H1 (cell line): ENCODE measurements at regions not wholly inside any gene's neighbourhood (a gene's known extent, or its start where the extent isn't known, plus 50 kb on each side); places are given as distances from the start of the nearest gene placed in this dataset.

Experiments used
- CBX5 ChIP-seq: fragments of 300-800, 300-1000 bp; sonication (generic); IDR thresholded peaks from 2 replicates; pipeline ENCODE4 v1.7.1; 2016; ENCODE audit warnings: antibody characterized with exemption, low read length, low read depth
- EGR1 ChIP-seq: IDR thresholded peaks from 2 replicates; pipeline ENCODE4 v1.6.1; 2011; ENCODE audit warnings: low read depth, low read length, borderline replicate concordance
- GTF2F1 ChIP-seq: IDR thresholded peaks from 2 replicates; pipeline ENCODE4 v1.6.1; 2012; ENCODE audit warnings: low read depth, low read length, improper control_type of control experiment, borderline replicate concordance
- JUND ChIP-seq: IDR thresholded peaks from 2 replicates; pipeline ENCODE4 v1.6.1; 2011; ENCODE audit warnings: mild to moderate bottlenecking, improper control_type of control experiment, low read length
- NRF1 ChIP-seq: IDR thresholded peaks from 2 replicates; pipeline ENCODE4 v1.6.1; 2011; ENCODE audit warnings: mild to moderate bottlenecking, low read depth, low read length, improper control_type of control experiment
- POLR2A ChIP-seq, 2 experiments: IDR thresholded peaks; 1 replicate in 1 of 2; 2 replicates in 1 of 2; pipeline ENCODE4 v1.6.1; 2011; ENCODE audit warnings: low read depth in 2 of 2, low read length in 2 of 2, mild to moderate bottlenecking in 2 of 2; ENCODE audit errors: control extremely low read depth in 1 of 2
- TF ChIP-seq, protein P1 (sequence below), 3 experiments: IDR thresholded peaks; 1 replicate in 2 of 3; 2 replicates in 1 of 3; pipeline versions ENCODE4 v1.5.1 to v1.6.1; 2011; ENCODE audit warnings: low read length in 3 of 3, mild to moderate bottlenecking in 3 of 3, inconsistent platforms in 2 of 3, low read depth in 1 of 3, moderate library complexity in 1 of 3; ENCODE audit not compliant: insufficient read depth in 1 of 3; ENCODE audit errors: control extremely low read depth in 1 of 3
- TF ChIP-seq, protein P2 (sequence below): IDR thresholded peaks from 2 replicates; pipeline ENCODE4 v1.6.1; 2011; ENCODE audit warnings: low read length, improper control_type of control experiment

DNA sequence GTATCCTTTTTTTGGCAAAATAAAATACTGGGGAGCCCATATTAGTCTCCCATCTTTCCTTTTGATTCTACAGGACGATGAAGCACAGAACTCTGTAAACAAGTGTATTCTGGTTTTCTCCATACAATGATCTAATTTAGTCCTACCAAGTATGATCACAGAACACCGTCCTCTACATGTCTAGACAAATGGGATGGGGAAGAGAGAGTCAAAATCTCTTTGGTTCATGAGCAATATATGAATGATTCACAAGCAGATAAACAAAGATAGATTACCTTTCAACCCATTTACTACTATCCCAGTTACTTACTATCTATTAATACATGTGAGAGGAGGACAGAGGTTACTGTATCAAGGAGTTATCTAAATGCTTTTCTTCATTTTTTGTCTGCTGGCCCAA is 352.4 kb upstream of the ACVR2A start:
- TF ChIP-seq POLR2A (IDR thresholded peaks at IDR 0.05; ENCODE audit: control extremely low read depth in 1 of 2, low read depth in 2 of 2, low read length in 2 of 2) (no peak), NRF1 (no peak), JUND (no peak), GTF2F1 (no peak), EGR1 (no peak), CBX5 (no peak)
- TF ChIP-seq, protein P1, sequence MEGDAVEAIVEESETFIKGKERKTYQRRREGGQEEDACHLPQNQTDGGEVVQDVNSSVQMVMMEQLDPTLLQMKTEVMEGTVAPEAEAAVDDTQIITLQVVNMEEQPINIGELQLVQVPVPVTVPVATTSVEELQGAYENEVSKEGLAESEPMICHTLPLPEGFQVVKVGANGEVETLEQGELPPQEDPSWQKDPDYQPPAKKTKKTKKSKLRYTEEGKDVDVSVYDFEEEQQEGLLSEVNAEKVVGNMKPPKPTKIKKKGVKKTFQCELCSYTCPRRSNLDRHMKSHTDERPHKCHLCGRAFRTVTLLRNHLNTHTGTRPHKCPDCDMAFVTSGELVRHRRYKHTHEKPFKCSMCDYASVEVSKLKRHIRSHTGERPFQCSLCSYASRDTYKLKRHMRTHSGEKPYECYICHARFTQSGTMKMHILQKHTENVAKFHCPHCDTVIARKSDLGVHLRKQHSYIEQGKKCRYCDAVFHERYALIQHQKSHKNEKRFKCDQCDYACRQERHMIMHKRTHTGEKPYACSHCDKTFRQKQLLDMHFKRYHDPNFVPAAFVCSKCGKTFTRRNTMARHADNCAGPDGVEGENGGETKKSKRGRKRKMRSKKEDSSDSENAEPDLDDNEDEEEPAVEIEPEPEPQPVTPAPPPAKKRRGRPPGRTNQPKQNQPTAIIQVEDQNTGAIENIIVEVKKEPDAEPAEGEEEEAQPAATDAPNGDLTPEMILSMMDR (IDR thresholded peaks at IDR 0.05; ENCODE audit: control extremely low read depth in 1 of 3, insufficient read depth in 1 of 3, low read depth in 1 of 3, low read length in 3 of 3): no peak
- TF ChIP-seq, protein P2, sequence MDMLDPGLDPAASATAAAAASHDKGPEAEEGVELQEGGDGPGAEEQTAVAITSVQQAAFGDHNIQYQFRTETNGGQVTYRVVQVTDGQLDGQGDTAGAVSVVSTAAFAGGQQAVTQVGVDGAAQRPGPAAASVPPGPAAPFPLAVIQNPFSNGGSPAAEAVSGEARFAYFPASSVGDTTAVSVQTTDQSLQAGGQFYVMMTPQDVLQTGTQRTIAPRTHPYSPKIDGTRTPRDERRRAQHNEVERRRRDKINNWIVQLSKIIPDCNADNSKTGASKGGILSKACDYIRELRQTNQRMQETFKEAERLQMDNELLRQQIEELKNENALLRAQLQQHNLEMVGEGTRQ: no peak
